Stomach (tissue), 8 donors: ENCODE measurements at regions not wholly inside any gene's neighbourhood (a gene's known extent, or its start where the extent isn't known, plus 50 kb on each side); places are given as distances from the start of the nearest gene placed in this dataset.
A peak's percentile ranks its signal among the peaks of the same experiment; 100 is the strongest.
"Not testable (repeated sequence)": the region's sequence is repeated elsewhere in the genome, so short reads cannot be mapped to it uniquely, and the experiment has no call there.

Source experiments
- DNase-seq, 2 donors: peaks; one replicate each; pipeline versions ENCODE4 v3.0.0 to v3.0.0-alpha.2; 2013 to 2019
- H3K27ac ChIP-seq, 5 donors: fragments of 200-600 bp in 4 of 5; sonication (generic) in 4 of 5; one replicate each; pipeline ENCODE4 v1.5.1; 2013 to 2019; ENCODE audit warnings: mild to moderate bottlenecking in 1 of 5, moderate library complexity in 1 of 5
- H3K27me3 ChIP-seq, 3 donors: fragments of 200-600 bp; sonication (generic); one replicate each; pipeline ENCODE4 v1.5.1; 2017 to 2019; ENCODE audit warnings: mixed run types in 1 of 3
- H3K36me3 ChIP-seq, 4 donors: fragments of 200-600 bp; sonication (generic); 1 replicate in 3 of 4; 2 replicates in 1 of 4; pipeline ENCODE4 v1.5.1; 2016 to 2019
- H3K4me1 ChIP-seq, 4 donors: fragments of 200-600 bp; sonication (generic); one replicate each; pipeline ENCODE4 v1.5.1; 2016 to 2019
- H3K4me3 ChIP-seq, 4 donors: fragments of 200-600 bp; sonication (generic) in 3 of 4; one replicate each; pipeline ENCODE4 v1.5.1; 2016 to 2019; ENCODE audit warnings: mild to moderate bottlenecking in 1 of 4
- H3K9me3 ChIP-seq, 4 donors: fragments of 200-600 bp; sonication (generic); one replicate each; pipeline ENCODE4 v1.5.1; 2016 to 2019
- EP300 ChIP-seq: sonication (generic); formaldehyde crosslinking; IDR thresholded peaks from one replicate; pipeline ENCODE4 v1.6.1; 2017; ENCODE audit warnings: antibody characterized with exemption
- POLR2A ChIP-seq, 4 donors: fragments of 450-650 bp; IDR thresholded peaks; one replicate each; pipeline ENCODE4 v1.6.1; 2016; ENCODE audit warnings: antibody characterized with exemption in 4 of 4, control low read depth in 2 of 4, mild to moderate bottlenecking in 1 of 4, moderate library complexity in 1 of 4
- POLR2AphosphoS5 ChIP-seq, 3 donors: sonication (generic); formaldehyde crosslinking; IDR thresholded peaks; one replicate each; pipeline ENCODE4 v1.6.1; 2016; ENCODE audit warnings: antibody characterized with exemption in 3 of 3
- WGBS, 5 donors: extraction: QIAGEN DNeasy Blood & Tissue Kit in 3 of 5; methylation state at CpG; one replicate each; pipeline versions ENCODE4 v1.1.5 to v1.1.7; 2013 to 2018; 5-methylcytosine and 5-hydroxymethylcytosine counted together
- intact Hi-C: fragments of 100-400 bp; cut with DNase I; formaldehyde crosslinking; loops from one replicate; pipeline ENCODE4 v1.15.1; 2023; ENCODE audit warnings: low total_unique reads
- TF ChIP-seq, protein P1 (sequence below), 7 experiments: fragments of 450-650 bp in 4 of 7; fragments of 200-600 bp in 3 of 7; sonication (generic) in 3 of 7; IDR thresholded peaks; one replicate each; pipeline ENCODE4 v1.5.1; 2016 to 2019; ENCODE audit warnings: antibody characterized with exemption in 7 of 7, control low read depth in 2 of 7, mild to moderate bottlenecking in 1 of 7
- donor health status: healthy with polysubstance abuse.
- donor health status: Bipolar disorder and iron deficiency.
- donor health status: healthy.

DNA sequence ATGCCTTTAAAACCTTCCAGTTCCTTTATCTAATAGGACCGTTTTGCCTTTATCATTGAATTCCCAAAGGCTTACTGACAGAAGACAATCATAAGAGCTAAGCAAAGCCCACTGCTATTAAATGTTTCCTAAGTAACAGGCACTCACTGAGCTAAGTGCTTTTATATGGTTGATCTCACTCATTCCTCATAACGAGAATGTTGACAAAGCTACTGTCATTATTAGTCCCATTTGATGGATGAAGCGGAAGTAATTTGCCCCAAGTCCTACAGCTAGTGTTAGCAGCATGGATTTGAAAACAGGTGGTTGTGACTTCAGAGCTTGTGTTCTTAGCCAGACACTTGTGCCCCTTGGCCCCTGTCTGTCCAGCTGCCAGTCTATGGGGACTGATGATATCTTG, 134.8 kb upstream of the SERPINE2 start:
- peak in 1 of 2 donors; percentile 60 for DNase-seq
- Histone ChIP-seq H3K4me3 (no peak overlapping the region), H3K36me3 (no peaks in the 10 kb centered on the region), H3K4me1 (no peaks in the 10 kb centered on the region), H3K9me3 (no peaks in the 10 kb centered on the region), H3K27me3 (no peaks in the 10 kb centered on the region), H3K27ac (no peak overlapping the region)
- intact Hi-C loops: no loop called here
- 54 to 64% (median 57%) methylated on average over 3 of the region's 3 CpGs for WGBS, 5 donors
- TF ChIP-seq, protein P1, sequence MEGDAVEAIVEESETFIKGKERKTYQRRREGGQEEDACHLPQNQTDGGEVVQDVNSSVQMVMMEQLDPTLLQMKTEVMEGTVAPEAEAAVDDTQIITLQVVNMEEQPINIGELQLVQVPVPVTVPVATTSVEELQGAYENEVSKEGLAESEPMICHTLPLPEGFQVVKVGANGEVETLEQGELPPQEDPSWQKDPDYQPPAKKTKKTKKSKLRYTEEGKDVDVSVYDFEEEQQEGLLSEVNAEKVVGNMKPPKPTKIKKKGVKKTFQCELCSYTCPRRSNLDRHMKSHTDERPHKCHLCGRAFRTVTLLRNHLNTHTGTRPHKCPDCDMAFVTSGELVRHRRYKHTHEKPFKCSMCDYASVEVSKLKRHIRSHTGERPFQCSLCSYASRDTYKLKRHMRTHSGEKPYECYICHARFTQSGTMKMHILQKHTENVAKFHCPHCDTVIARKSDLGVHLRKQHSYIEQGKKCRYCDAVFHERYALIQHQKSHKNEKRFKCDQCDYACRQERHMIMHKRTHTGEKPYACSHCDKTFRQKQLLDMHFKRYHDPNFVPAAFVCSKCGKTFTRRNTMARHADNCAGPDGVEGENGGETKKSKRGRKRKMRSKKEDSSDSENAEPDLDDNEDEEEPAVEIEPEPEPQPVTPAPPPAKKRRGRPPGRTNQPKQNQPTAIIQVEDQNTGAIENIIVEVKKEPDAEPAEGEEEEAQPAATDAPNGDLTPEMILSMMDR (IDR thresholded peaks at IDR 0.05): no peak
- TF ChIP-seq POLR2A (IDR thresholded peaks at IDR 0.05) (no peak), EP300 (no peak)

GRCh38 chr2:224173210-224173609, 134.1 kb upstream of the SERPINE2 start:
- Histone ChIP-seq H3K4me3 (no peak overlapping the region), H3K27me3 (no peaks in the 10 kb centered on the region), H3K9me3 (no peaks in the 10 kb centered on the region), H3K27ac (no peak overlapping the region), H3K4me1 (no peaks in the 10 kb centered on the region), H3K36me3 (no peaks in the 10 kb centered on the region)
- no peak for TF ChIP-seq POLR2AphosphoS5 (IDR thresholded peaks at IDR 0.05)
- no peak for TF ChIP-seq EP300
- TF ChIP-seq POLR2A (IDR thresholded peaks at IDR 0.05): no peak
- TF ChIP-seq, protein P1 (IDR thresholded peaks at IDR 0.05): no peak
- no peak for DNase-seq
- intact Hi-C loops: no loop called here

DNA sequence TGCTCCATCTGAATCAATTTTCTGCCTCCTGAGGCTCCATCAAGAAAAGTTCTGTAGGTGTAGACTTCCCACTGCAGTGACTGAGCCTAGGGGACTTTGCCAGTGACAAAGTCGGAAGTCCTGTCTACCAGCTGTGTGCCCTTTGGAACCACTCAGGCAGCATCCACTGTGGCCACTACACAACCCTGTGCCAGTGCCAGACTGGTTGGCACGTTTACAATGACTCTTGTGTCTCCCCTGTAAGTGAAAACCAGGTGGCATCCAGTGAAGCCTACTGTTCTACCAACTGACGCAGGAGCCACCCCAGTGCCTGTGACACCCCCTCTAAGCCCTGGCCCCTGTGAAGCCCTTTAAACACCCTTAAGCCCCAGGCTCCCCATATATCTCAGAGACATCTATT, 132.1 kb upstream of the SERPINE2 start:
- H3K9me3 ChIP-seq: no peaks in the 10 kb centered on the region
- H3K27ac ChIP-seq: no peak overlapping the region
- no peaks in the 10 kb centered on the region for H3K4me1 ChIP-seq
- H3K4me3 ChIP-seq: no peak overlapping the region
- H3K36me3 ChIP-seq: no peaks in the 10 kb centered on the region
- WGBS, 5 donors: 57 to 74% (median 68%) methylated on average over 3 of the region's 3 CpGs
- no peak for TF ChIP-seq POLR2AphosphoS5 (IDR thresholded peaks at IDR 0.05)
- no peak for TF ChIP-seq EP300
- TF ChIP-seq POLR2A (IDR thresholded peaks at IDR 0.05): no peak
- TF ChIP-seq, protein P1 (IDR thresholded peaks at IDR 0.05): no peak
- H3K27me3 ChIP-seq: no peaks in the 10 kb centered on the region
- DNase-seq: no peak
- intact Hi-C loops: no loop called here

GRCh38 chr2:224169847-224170246, 130.8 kb upstream of the SERPINE2 start:
- 76 to 83% (median 80%) methylated on average over 8 of the region's 8 CpGs for WGBS, 5 donors
- no peaks in the 10 kb centered on the region for H3K36me3 ChIP-seq
- H3K4me3 ChIP-seq: no peak overlapping the region
- no peak for TF ChIP-seq POLR2A (IDR thresholded peaks at IDR 0.05)
- TF ChIP-seq, protein P1 (IDR thresholded peaks at IDR 0.05): no peak
- no peak for TF ChIP-seq EP300
- TF ChIP-seq POLR2AphosphoS5 (IDR thresholded peaks at IDR 0.05): no peak
- no peak overlapping the region for H3K27ac ChIP-seq
- H3K27me3 ChIP-seq: no peaks in the 10 kb centered on the region
- H3K4me1 ChIP-seq: no peaks in the 10 kb centered on the region
- intact Hi-C loops: no loop called here
- H3K9me3 ChIP-seq: no peaks in the 10 kb centered on the region
- DNase-seq: no peak

GRCh38 chr2:224167781-224168180, 128.7 kb upstream of the SERPINE2 start:
- H3K4me1 ChIP-seq, intact Hi-C loops, H3K4me3 ChIP-seq, H3K36me3 ChIP-seq, H3K9me3 ChIP-seq, DNase-seq, H3K27me3 ChIP-seq, H3K27ac ChIP-seq: not testable (repeated sequence)
